GM12878 (cell line): ENCODE measurements at regions not wholly inside any gene's neighbourhood (a gene's known extent, or its start where the extent isn't known, plus 50 kb on each side); places are given as distances from the start of the nearest gene placed in this dataset.

Experiments
- ATAC-seq: fragments of 200-7000 bp; cut with Tn5 transposase; 3 replicates; pipeline ENCODE4 v1.9.1; 2020; ENCODE audit warnings: mild to moderate bottlenecking, moderate library complexity
- BruUV-seq: library from RNA; stranded (reverse); fragments of 400-500 nt; replicated peaks from 2 replicates; lab custom pipeline; 2021; lab: Mats Ljungman, UMichigan
- CTCF ChIA-PET: fragments of 300-600 bp; sonication (Branson Sonifier 250); formaldehyde crosslinking; extraction: SDS; loops from one replicate; lab custom pipeline; 2021; ENCODE audit warnings: inconsistent platforms; lab: Yijun Ruan, JAX
- POLR2A ChIA-PET: fragments of 350-600 bp; formaldehyde crosslinking; extraction: SDS; loops from one replicate; lab custom pipeline; 2021; ENCODE audit warnings: inconsistent platforms; lab: Charles Lee
- RAD21 ChIA-PET: fragments of 300-600 bp; sonication (Branson Sonifier 250); formaldehyde crosslinking; loops from one replicate; lab custom pipeline; 2023; ENCODE audit warnings: antibody characterized with exemption; ENCODE audit not compliant: unreplicated experiment; lab: Charles Lee
- SMC1A ChIA-PET: fragments of 300-600 bp; sonication (Branson Sonifier 250); formaldehyde crosslinking; loops from one replicate; lab custom pipeline; 2023; ENCODE audit not compliant: unreplicated experiment, uncharacterized antibody; lab: Charles Lee
- DNase-seq: peaks from one replicate; pipeline ENCODE4 v3.0.0-alpha.2; 2011; ENCODE audit warnings: low read depth, low spot score
- FAIRE-seq: peaks from 3 replicates; lab custom pipeline; 2011; peaks lifted over from hg19 to GRCh38; lab: Jason Lieb, UNC
- H2AFZ ChIP-seq: 2 replicates; pipeline ENCODE4 v1.6.0; 2011; ENCODE audit warnings: low read depth, low read length, control low read depth; ENCODE audit not compliant: control insufficient read depth
- H3K27ac ChIP-seq: 2 replicates; pipeline ENCODE4 v1.5.1; 2011; ENCODE audit warnings: control low read depth; ENCODE audit not compliant: control insufficient read depth, insufficient read depth
- H3K27me3 ChIP-seq, 2 experiments: replicated peaks in 1 of 2; 2 replicates each; pipeline versions ENCODE4 v1.6.0 to v1.6.1; 2011; ENCODE audit warnings: low read length in 1 of 2; ENCODE audit not compliant: control insufficient read depth in 2 of 2, insufficient read depth in 2 of 2
- H3K36me3 ChIP-seq, 2 experiments: 2 replicates each; pipeline ENCODE4 v1.5.1; 2011; ENCODE audit warnings: low read length in 1 of 2; ENCODE audit not compliant: control insufficient read depth in 2 of 2, insufficient read depth in 2 of 2
- H3K4me1 ChIP-seq: 2 replicates; pipeline ENCODE4 v1.6.1; 2011; ENCODE audit warnings: mild to moderate bottlenecking, low read length, moderate library complexity, mixed read lengths; ENCODE audit not compliant: control insufficient read depth, insufficient read depth
- H3K4me2 ChIP-seq: 2 replicates; pipeline ENCODE4 v1.6.0; 2011; ENCODE audit warnings: control low read depth; ENCODE audit not compliant: control insufficient read depth, insufficient read depth
- H3K4me3 ChIP-seq: fragments of 200-600 bp; sonication (generic); 2 replicates; pipeline ENCODE4 v1.5.1; 2016
- H3K79me2 ChIP-seq: 2 replicates; pipeline ENCODE4 v1.6.0; 2011; ENCODE audit warnings: low read length; ENCODE audit not compliant: control insufficient read depth, insufficient read depth
- H3K9ac ChIP-seq: 2 replicates; pipeline ENCODE4 v1.8.0; 2011; ENCODE audit warnings: low read length, control low read depth, mixed read lengths; ENCODE audit not compliant: control insufficient read depth, insufficient read depth
- H3K9me3 ChIP-seq: replicated peaks from 3 replicates; pipeline ENCODE4 v1.5.1; 2011; ENCODE audit warnings: mild to moderate bottlenecking, low read length; ENCODE audit not compliant: control insufficient read depth, insufficient read depth
- H4K20me1 ChIP-seq: 2 replicates; pipeline ENCODE4 v1.6.0; 2011; ENCODE audit not compliant: control insufficient read depth, insufficient read depth
- CREM ChIP-seq: IDR thresholded peaks from 2 replicates; pipeline ENCODE4 v1.6.1; 2014; ENCODE audit warnings: antibody characterized with exemption, low read depth
- E2F4 ChIP-seq: IDR thresholded peaks from 2 replicates; pipeline ENCODE4 v1.6.1; 2012; ENCODE audit warnings: low read depth, low read length, improper control_type of control experiment
- HCFC1 ChIP-seq: fragments of 150-350 bp; IDR thresholded peaks from 2 replicates; pipeline ENCODE4 v1.6.1; 2014; ENCODE audit warnings: low read length
- IRF3 ChIP-seq: fragments of 450-650 bp; IDR thresholded peaks from 2 replicates; pipeline ENCODE4 v1.6.1; 2014; ENCODE audit warnings: mild to moderate bottlenecking
- RAD21 ChIP-seq: IDR thresholded peaks from 2 replicates; pipeline ENCODE4 v1.6.1; 2011; ENCODE audit warnings: mild to moderate bottlenecking, low read depth, low read length, moderate library complexity; ENCODE audit not compliant: insufficient read depth
- RCOR1 ChIP-seq: conservative IDR thresholded peaks from 2 replicates; pipeline ENCODE4 v1.6.1; 2012; ENCODE audit warnings: low read depth, low read length, improper control_type of control experiment
- SP1 ChIP-seq: IDR thresholded peaks from one replicate; pipeline ENCODE4 v1.6.1; 2011; ENCODE audit warnings: low read depth, low read length
- SUPT20H ChIP-seq: IDR thresholded peaks from 2 replicates; pipeline ENCODE4 v1.6.1; 2011; ENCODE audit warnings: low read depth, mild to moderate bottlenecking, low read length, moderate library complexity, borderline replicate concordance; ENCODE audit not compliant: control insufficient read depth
- ZNF207 ChIP-seq: fragments of 450-650 bp; IDR thresholded peaks from 2 replicates; pipeline ENCODE4 v1.6.1; 2014; ENCODE audit warnings: antibody characterized with exemption, mild to moderate bottlenecking, borderline replicate concordance
- ZNF217 ChIP-seq: fragments of 450-650 bp; IDR thresholded peaks from 2 replicates; pipeline ENCODE4 v1.6.1; 2017; ENCODE audit warnings: antibody characterized with exemption, mild to moderate bottlenecking
- WGBS: methylation state at CpG from one replicate; pipeline ENCODE4 v1.1.6; 2016; ENCODE audit warnings: low lambda C conversion rate; ENCODE audit not compliant: insufficient replicate concordance, insufficient coverage; ENCODE audit errors: missing lambda C conversion rate; 5-methylcytosine and 5-hydroxymethylcytosine counted together
- in situ Hi-C: fragments of 300-500 bp; cut with MboI; formaldehyde crosslinking; loops from 9 replicates; pipeline ENCODE4 v1.14.3; 2018; ENCODE audit warnings: mixed read lengths
- intact Hi-C: fragments of 100-400 bp; cut with micrococcal nuclease; formaldehyde crosslinking; loops from one replicate; pipeline ENCODE4 v1.14.2; 2022; ENCODE audit not compliant: unreplicated experiment
- TF ChIP-seq, protein P1 (sequence below): fragments of 450-650 bp; formaldehyde crosslinking; IDR thresholded peaks from 2 replicates; pipeline ENCODE4 v1.4.0; 2022; ENCODE audit warnings: mild to moderate bottlenecking, moderate library complexity
- TF ChIP-seq, protein P2 (sequence below): fragments of 450-650 bp; conservative IDR thresholded peaks from 2 replicates; pipeline ENCODE4 v1.6.1; 2017; ENCODE audit warnings: mild to moderate bottlenecking, moderate library complexity

- ATAC-seq (no peak), DNase-seq (no peak), FAIRE-seq (no peak)
- H4K20me1 ChIP-seq, result no peaks in the 10 kb centered on the region
- TF ChIP-seq HCFC1 (no peak), SUPT20H (no peak), CREM (no peak), ZNF217 (no peak), RAD21 (no peak), ZNF207 (no peak), RCOR1 (no peak), E2F4 (no peak), SP1 (no peak), IRF3 (no peak)
- TF ChIP-seq, protein P1, sequence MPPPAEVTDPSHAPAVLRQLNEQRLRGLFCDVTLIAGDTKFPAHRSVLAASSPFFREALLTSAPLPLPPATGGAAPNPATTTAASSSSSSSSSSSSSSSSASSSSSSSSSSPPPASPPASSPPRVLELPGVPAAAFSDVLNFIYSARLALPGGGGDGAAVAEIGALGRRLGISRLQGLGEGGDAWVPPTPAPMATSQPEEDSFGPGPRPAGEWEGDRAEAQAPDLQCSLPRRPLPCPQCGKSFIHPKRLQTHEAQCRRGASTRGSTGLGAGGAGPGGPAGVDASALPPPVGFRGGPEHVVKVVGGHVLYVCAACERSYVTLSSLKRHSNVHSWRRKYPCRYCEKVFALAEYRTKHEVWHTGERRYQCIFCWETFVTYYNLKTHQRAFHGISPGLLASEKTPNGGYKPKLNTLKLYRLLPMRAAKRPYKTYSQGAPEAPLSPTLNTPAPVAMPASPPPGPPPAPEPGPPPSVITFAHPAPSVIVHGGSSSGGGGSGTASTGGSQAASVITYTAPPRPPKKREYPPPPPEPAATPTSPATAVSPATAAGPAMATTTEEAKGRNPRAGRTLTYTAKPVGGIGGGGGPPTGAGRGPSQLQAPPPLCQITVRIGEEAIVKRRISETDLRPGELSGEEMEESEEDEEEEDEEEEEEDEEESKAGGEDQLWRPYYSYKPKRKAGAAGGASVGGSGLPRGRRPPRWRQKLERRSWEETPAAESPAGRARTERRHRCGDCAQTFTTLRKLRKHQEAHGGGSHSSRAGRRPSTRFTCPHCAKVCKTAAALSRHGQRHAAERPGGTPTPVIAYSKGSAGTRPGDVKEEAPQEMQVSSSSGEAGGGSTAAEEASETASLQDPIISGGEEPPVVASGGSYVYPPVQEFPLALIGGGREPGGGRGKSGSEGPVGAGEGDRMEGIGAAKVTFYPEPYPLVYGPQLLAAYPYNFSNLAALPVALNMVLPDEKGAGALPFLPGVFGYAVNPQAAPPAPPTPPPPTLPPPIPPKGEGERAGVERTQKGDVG (CRISPR knock-in tag), result no peak
- TF ChIP-seq, protein P2, sequence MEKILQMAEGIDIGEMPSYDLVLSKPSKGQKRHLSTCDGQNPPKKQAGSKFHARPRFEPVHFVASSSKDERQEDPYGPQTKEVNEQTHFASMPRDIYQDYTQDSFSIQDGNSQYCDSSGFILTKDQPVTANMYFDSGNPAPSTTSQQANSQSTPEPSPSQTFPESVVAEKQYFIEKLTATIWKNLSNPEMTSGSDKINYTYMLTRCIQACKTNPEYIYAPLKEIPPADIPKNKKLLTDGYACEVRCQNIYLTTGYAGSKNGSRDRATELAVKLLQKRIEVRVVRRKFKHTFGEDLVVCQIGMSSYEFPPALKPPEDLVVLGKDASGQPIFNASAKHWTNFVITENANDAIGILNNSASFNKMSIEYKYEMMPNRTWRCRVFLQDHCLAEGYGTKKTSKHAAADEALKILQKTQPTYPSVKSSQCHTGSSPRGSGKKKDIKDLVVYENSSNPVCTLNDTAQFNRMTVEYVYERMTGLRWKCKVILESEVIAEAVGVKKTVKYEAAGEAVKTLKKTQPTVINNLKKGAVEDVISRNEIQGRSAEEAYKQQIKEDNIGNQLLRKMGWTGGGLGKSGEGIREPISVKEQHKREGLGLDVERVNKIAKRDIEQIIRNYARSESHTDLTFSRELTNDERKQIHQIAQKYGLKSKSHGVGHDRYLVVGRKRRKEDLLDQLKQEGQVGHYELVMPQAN, result no peak
- H3K9me3 ChIP-seq, result no peaks in the 10 kb centered on the region
- POLR2A ChIA-PET, result no interaction called here
- WGBS, result 5% methylated on average over 1 of the region's 1 CpG
- CTCF ChIA-PET, result no interaction called here
- H3K9ac ChIP-seq, result no peak overlapping the region
- in situ Hi-C loops, result no loop called here
- no peak overlapping the region for H2AFZ ChIP-seq
- RAD21 ChIA-PET, result no interaction called here
- intact Hi-C loops, result no loop called here
- no peak overlapping the region for H3K4me2 ChIP-seq
- no peak overlapping the region for H3K4me3 ChIP-seq
- no peaks in the 10 kb centered on the region for H3K36me3 ChIP-seq
- no peaks in the 10 kb centered on the region for H3K27me3 ChIP-seq
- H3K79me2 ChIP-seq, result no peaks in the 10 kb centered on the region
- no peaks in the 10 kb centered on the region for H3K4me1 ChIP-seq
- no TSS peak for BruUV-seq
- SMC1A ChIA-PET, result interaction anchor here (0.7 kb wide), 1 partner anchor 12 kb away, joined by 3 read pairs; no protein-coding TSS in a partner anchor
- H3K27ac ChIP-seq, result no peak overlapping the region
Measured at GRCh38 chr12:83848702-83849101, 1063.9 kb downstream of the SLC6A15 start.
